HG02759 (cell line): ENCODE measurements at regions not wholly inside any gene's neighbourhood (a gene's known extent, or its start where the extent isn't known, plus 50 kb on each side); places are given as distances from the start of the nearest gene placed in this dataset.
"Not testable (repeated sequence)": the region's sequence is repeated elsewhere in the genome, so short reads cannot be mapped to it uniquely, and the experiment has no call there.

ENCODE experiments used
- ATAC-seq: cut with Tn5 transposase; IDR thresholded peaks from one replicate; pipeline ENCODE4 v1.9.1; 2021; ENCODE audit warnings: mild to moderate bottlenecking, moderate library complexity; ENCODE audit not compliant: unreplicated experiment

DNA sequence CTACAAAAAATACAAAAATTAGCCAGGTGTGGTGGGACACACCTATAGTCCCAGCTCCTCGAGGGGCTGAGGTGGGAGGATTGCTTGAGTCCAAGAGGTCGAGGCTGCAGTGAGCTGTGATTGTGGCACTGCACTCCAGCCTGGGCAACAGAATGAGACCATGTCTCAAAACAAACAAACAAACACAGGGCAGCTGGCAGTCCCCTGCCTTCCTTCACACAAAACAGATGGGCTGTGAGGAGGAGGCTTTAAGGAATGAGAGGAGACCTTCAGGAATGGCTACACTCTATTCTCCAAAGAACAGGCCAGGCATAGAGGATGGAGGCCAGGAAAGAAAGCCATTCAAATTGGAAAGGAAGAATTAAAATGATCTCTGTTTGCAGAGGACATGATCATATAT lies 65.6 kb upstream of the MAML3 start:
- ATAC-seq: no peak

DNA sequence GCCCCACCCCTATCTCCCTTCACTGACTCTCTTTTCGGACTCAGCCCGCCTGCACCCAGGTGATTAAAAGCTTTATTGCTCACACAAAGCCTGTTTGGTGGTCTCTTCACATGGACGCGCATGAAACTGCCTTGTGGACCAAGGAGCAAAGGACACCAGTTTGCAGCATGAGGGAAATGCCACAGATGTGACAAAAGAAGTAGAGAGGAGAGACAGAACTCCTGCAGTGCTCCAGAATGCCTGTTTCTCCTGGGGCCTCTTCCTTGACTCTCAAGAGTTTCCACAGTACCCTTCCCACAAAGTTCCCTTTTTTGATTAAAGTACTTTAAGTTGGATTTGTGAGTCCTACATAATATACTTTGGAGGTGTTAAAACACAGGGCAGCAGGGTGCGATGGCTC lies 65.1 kb upstream of the MAML3 start:
- not testable (repeated sequence) for ATAC-seq

GRCh38 chr4:140213749-140214148 lies 59.8 kb upstream of the MAML3 start:
- ATAC-seq: no peak

GRCh38 chr4:140213116-140213515 lies 59.1 kb upstream of the MAML3 start:
- no peak for ATAC-seq

DNA sequence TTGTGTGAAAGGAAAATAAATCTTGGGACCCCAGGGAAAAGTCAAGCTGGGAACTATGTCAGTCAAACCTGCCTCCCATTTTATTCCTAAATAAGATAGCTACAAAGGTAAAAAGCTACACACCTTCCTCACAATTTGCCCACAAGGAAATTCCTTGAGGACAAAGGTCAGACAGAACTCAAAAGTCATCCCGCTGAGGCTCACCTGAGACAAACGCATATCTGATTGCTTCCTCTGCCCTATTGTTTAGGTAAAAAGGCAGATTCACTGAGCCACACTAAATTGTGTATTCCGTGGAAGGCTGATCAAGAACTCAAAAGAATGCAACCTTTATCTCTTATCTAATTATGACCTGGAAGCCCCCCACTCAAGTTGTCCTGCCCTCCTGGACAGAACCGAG lies 58.7 kb upstream of the MAML3 start:
- no peak for ATAC-seq

DNA sequence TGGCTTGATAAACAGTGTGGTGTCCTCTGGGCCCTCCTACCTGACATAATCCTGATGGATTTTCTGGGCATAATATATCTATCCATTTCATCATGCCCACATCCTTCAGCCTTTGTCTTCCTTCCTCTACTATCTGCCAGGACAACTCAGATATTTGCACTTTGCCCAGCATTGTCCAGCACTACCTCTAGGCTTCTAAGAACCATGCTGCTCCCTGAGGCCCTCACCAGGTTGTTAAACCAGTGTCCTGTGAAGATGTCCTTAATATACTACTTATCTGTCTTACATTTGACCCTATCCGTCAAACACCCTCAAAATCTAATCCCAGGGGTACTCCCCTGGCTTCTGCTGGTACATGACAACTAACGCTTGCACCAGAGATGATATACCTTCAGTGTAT lies 58.2 kb upstream of the MAML3 start:
- ATAC-seq: no peak

GRCh38 chr4:140211693-140212092 lies 57.7 kb upstream of the MAML3 start:
- no peak for ATAC-seq

- ATAC-seq: no peak
Observed at GRCh38 chr4:140211161-140211560, 57.2 kb upstream of the MAML3 start.

- no peak for ATAC-seq
Observed at GRCh38 chr4:140208921-140209320, 54.9 kb upstream of the MAML3 start.
